SK-N-SH treated with all-trans-retinoic acid at 6 μM for 48 hours (cell line): ENCODE measurements at regions not wholly inside any gene's neighbourhood (a gene's known extent, or its start where the extent isn't known, plus 50 kb on each side); places are given as distances from the start of the nearest gene placed in this dataset.
A peak's percentile ranks its signal among the peaks of the same experiment; 100 is the strongest.

Experiments used
- ATAC-seq: fragments of 200-7000 bp; cut with Tn5 transposase; 3 replicates; pipeline ENCODE4 v1.9.1; 2020; ENCODE audit warnings: mild to moderate bottlenecking, moderate library complexity
- ARNTL ChIP-seq: fragments of 450-650 bp; formaldehyde crosslinking; IDR thresholded peaks from 2 replicates; pipeline ENCODE4 v1.5.0; 2020; ENCODE audit warnings: low read depth, mild to moderate bottlenecking, moderate library complexity, borderline replicate concordance
- BACH2 ChIP-seq: fragments of 250-450 bp; sonication (Bioruptor Pico); IDR thresholded peaks from 2 replicates; pipeline ENCODE4 v1.9.0; 2021; ENCODE audit warnings: mild to moderate bottlenecking, borderline replicate concordance
- CREB5 ChIP-seq: fragments of 250-450 bp; sonication (Bioruptor Pico); IDR thresholded peaks from 2 replicates; pipeline ENCODE4 v1.5.1; 2020; ENCODE audit warnings: low read depth, mild to moderate bottlenecking, moderate library complexity
- CSDC2 ChIP-seq: fragments of 250-450 bp; sonication (Bioruptor Pico); IDR thresholded peaks from 2 replicates; pipeline ENCODE4 v1.5.0; 2020; ENCODE audit warnings: mild to moderate bottlenecking, moderate library complexity
- ESRRG ChIP-seq: fragments of 250-450 bp; sonication (Bioruptor Pico); IDR thresholded peaks from 2 replicates; pipeline ENCODE4 v1.6.1; 2021; ENCODE audit warnings: mild to moderate bottlenecking
- GLIS3 ChIP-seq: fragments of 250-450 bp; sonication (Bioruptor Pico); IDR thresholded peaks from 2 replicates; pipeline ENCODE4 v1.5.0; 2020; ENCODE audit warnings: mild to moderate bottlenecking, moderate library complexity
- ISL1 ChIP-seq: fragments of 250-450 bp; sonication (Bioruptor Pico); IDR thresholded peaks from 2 replicates; pipeline ENCODE4 v2.1.2; 2022; ENCODE audit warnings: mild to moderate bottlenecking, moderate library complexity
- OSR1 ChIP-seq: fragments of 250-450 bp; sonication (Bioruptor Pico); IDR thresholded peaks from 2 replicates; pipeline ENCODE4 v1.8.0; 2022; ENCODE audit warnings: moderate library complexity, mild to moderate bottlenecking, inconsistent platforms
- PATZ1 ChIP-seq: fragments of 250-450 bp; sonication (Bioruptor Pico); IDR thresholded peaks from 2 replicates; pipeline ENCODE4 v1.8.0; 2020; ENCODE audit warnings: mild to moderate bottlenecking, moderate library complexity, borderline replicate concordance
- POU6F1 ChIP-seq: fragments of 250-450 bp; sonication (Bioruptor Pico); IDR thresholded peaks from 2 replicates; pipeline ENCODE4 v1.8.0; 2021; ENCODE audit warnings: low read depth, mild to moderate bottlenecking, moderate library complexity, borderline replicate concordance
- PPARA ChIP-seq: fragments of 250-450 bp; sonication (Bioruptor Pico); IDR thresholded peaks from 2 replicates; pipeline ENCODE4 v1.5.0; 2020; ENCODE audit warnings: mild to moderate bottlenecking, borderline replicate concordance
- RARB ChIP-seq: fragments of 250-450 bp; sonication (Bioruptor Pico); IDR thresholded peaks from 2 replicates; pipeline ENCODE4 v1.8.0; 2021; ENCODE audit warnings: mild to moderate bottlenecking, moderate library complexity
- SNAI2 ChIP-seq: fragments of 250-450 bp; sonication (Bioruptor Pico); IDR thresholded peaks from 2 replicates; pipeline ENCODE4 v1.5.0; 2020; ENCODE audit warnings: mild to moderate bottlenecking, moderate library complexity
- TOX ChIP-seq: fragments of 250-450 bp; sonication (Bioruptor Pico); IDR thresholded peaks from 2 replicates; pipeline ENCODE4 v1.8.0; 2021; ENCODE audit warnings: mild to moderate bottlenecking, moderate library complexity, borderline replicate concordance
- ZC3H10 ChIP-seq: fragments of 250-450 bp; sonication (Bioruptor Pico); IDR thresholded peaks from 2 replicates; pipeline ENCODE4 v1.5.1; 2021; ENCODE audit warnings: mild to moderate bottlenecking, moderate library complexity
- ZFP3 ChIP-seq: fragments of 250-450 bp; sonication (Bioruptor Pico); IDR thresholded peaks from 2 replicates; pipeline ENCODE4 v1.5.0; 2020; ENCODE audit warnings: mild to moderate bottlenecking, moderate library complexity
- ZFP30 ChIP-seq: fragments of 450-650 bp; formaldehyde crosslinking; IDR thresholded peaks from 2 replicates; pipeline ENCODE4 v1.5.0; 2022; ENCODE audit warnings: mild to moderate bottlenecking, moderate library complexity
- ZNF565 ChIP-seq: fragments of 450-650 bp; formaldehyde crosslinking; conservative IDR thresholded peaks from 2 replicates; pipeline ENCODE4 v1.5.0; 2020; ENCODE audit warnings: low read depth, mild to moderate bottlenecking, moderate library complexity
- ZNF70 ChIP-seq: fragments of 450-650 bp; formaldehyde crosslinking; IDR thresholded peaks from 2 replicates; pipeline ENCODE4 v1.5.0; 2020; ENCODE audit warnings: mild to moderate bottlenecking, moderate library complexity
- ZNF8 ChIP-seq: fragments of 450-650 bp; formaldehyde crosslinking; IDR thresholded peaks from 2 replicates; pipeline ENCODE4 v1.5.0; 2020; ENCODE audit warnings: mild to moderate bottlenecking, moderate library complexity
- TF ChIP-seq, protein P1 (sequence below): fragments of 250-450 bp; sonication (Bioruptor Pico); IDR thresholded peaks from 2 replicates; pipeline ENCODE4 v1.5.1; 2021; ENCODE audit warnings: mild to moderate bottlenecking, moderate library complexity
- TF ChIP-seq, protein P2 (sequence below): fragments of 250-450 bp; sonication (Bioruptor Pico); IDR thresholded peaks from 2 replicates; pipeline ENCODE4 v1.5.0; 2020; ENCODE audit warnings: mild to moderate bottlenecking, moderate library complexity

- ATAC-seq: no peak
- TF ChIP-seq ZNF8 (no peak), ISL1 (CRISPR knock-in tag) (no peak), BACH2 (no peak), OSR1 (no peak), TOX (CRISPR knock-in tag) (no peak)
These were observed 194.2 kb downstream of the AASDHPPT start for GRCh38 chr11:106271686-106272085.

GRCh38 chr11:106275151-106275550 is 197.7 kb downstream of the AASDHPPT start:
- TF ChIP-seq ARNTL (CRISPR knock-in tag): no peak

DNA sequence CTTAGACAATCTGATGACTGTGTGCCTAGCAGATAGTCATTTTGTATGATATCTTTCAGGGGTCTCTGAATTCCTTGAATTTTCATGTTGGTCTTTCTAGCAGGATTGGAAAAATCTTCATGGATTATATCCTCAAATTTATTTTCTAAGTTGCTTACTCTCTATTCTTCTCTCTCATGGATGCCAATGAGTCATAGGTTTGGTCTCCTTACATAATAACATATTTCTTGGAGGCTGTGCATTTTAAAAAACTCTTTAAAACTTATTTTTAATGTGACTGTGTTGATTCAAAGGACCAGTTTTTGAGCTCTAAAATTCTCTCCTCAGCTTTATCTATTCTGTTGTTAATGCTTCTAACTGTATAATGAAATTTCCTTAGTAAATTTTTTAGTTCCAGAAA is 198.7 kb downstream of the AASDHPPT start:
- TF ChIP-seq BACH2 (no peak), ZNF70 (CRISPR knock-in tag) (no peak), PATZ1 (CRISPR knock-in tag) (no peak), ZFP30 (CRISPR knock-in tag) (no peak), CSDC2 (no peak), ESRRG (no peak), POU6F1 (CRISPR knock-in tag) (no peak), OSR1 (no peak), ZNF565 (CRISPR knock-in tag) (no peak), RARB (CRISPR knock-in tag) (no peak), ISL1 (CRISPR knock-in tag) (no peak), PPARA (no peak), ZFP3 (CRISPR knock-in tag) (no peak), ZNF8 (no peak), CREB5 (CRISPR knock-in tag) (no peak), ZC3H10 (CRISPR knock-in tag) (no peak), TOX (CRISPR knock-in tag) (no peak), GLIS3 (CRISPR knock-in tag) (no peak), SNAI2 (CRISPR knock-in tag) (no peak)
- TF ChIP-seq, protein P1, sequence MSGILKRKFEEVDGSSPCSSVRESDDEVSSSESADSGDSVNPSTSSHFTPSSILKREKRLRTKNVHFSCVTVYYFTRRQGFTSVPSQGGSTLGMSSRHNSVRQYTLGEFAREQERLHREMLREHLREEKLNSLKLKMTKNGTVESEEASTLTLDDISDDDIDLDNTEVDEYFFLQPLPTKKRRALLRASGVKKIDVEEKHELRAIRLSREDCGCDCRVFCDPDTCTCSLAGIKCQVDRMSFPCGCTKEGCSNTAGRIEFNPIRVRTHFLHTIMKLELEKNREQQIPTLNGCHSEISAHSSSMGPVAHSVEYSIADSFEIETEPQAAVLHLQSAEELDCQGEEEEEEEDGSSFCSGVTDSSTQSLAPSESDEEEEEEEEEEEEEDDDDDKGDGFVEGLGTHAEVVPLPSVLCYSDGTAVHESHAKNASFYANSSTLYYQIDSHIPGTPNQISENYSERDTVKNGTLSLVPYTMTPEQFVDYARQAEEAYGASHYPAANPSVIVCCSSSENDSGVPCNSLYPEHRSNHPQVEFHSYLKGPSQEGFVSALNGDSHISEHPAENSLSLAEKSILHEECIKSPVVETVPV (CRISPR knock-in tag): no peak
- TF ChIP-seq, all 23 proteins: peak for 0
- ATAC-seq: 0 out of 3 replicates have a peak, but pooled peaks have one; percentile 28

More at GRCh38 chr11:106275151-106275550, 197.7 kb downstream of the AASDHPPT start:
- ATAC-seq: no peak

DNA sequence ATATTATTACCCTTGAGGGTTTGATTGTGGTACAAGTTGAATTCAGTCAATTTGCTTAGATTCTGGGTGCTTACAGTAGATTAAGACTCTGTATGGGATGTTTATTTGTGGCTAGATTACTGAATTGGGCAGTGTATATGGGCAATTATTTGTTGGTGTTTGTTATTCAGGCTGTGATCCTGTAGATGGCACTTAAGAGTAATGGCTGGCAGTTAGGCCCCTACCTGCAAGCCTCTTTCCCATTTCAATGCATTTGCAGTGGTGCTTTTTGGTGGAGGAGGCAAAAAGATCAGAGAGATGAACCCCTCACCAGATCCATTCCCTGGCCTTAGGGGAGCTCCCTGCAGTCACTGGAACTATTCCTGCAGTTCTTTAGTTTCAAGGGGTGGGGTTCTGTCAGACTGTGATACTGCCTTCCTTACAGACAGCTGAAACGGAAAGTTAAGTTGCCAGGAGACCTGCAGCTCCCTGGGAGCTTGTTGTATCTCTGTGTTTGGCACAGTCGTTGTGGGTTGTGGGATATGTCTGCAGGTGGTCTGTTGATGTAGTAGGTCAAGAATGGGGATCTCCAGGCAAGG is 199.5 kb downstream of the AASDHPPT start:
- no peak for TF ChIP-seq ISL1 (CRISPR knock-in tag)
- TF ChIP-seq, protein P2, sequence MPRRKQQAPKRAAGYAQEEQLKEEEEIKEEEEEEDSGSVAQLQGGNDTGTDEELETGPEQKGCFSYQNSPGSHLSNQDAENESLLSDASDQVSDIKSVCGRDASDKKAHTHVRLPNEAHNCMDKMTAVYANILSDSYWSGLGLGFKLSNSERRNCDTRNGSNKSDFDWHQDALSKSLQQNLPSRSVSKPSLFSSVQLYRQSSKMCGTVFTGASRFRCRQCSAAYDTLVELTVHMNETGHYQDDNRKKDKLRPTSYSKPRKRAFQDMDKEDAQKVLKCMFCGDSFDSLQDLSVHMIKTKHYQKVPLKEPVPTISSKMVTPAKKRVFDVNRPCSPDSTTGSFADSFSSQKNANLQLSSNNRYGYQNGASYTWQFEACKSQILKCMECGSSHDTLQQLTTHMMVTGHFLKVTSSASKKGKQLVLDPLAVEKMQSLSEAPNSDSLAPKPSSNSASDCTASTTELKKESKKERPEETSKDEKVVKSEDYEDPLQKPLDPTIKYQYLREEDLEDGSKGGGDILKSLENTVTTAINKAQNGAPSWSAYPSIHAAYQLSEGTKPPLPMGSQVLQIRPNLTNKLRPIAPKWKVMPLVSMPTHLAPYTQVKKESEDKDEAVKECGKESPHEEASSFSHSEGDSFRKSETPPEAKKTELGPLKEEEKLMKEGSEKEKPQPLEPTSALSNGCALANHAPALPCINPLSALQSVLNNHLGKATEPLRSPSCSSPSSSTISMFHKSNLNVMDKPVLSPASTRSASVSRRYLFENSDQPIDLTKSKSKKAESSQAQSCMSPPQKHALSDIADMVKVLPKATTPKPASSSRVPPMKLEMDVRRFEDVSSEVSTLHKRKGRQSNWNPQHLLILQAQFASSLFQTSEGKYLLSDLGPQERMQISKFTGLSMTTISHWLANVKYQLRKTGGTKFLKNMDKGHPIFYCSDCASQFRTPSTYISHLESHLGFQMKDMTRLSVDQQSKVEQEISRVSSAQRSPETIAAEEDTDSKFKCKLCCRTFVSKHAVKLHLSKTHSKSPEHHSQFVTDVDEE (CRISPR knock-in tag): no peak
- TF ChIP-seq CREB5 (CRISPR knock-in tag): no peak
- TF ChIP-seq ZNF565 (CRISPR knock-in tag): no peak
- TF ChIP-seq, protein P1 (CRISPR knock-in tag): no peak
- ATAC-seq: peak; percentile 83
